ENCODE measurements at regions not wholly inside any gene's neighbourhood (a gene's known extent, or its start where the extent isn't known, plus 50 kb on each side); places are given as distances from the start of the nearest gene placed in this dataset.

- TF ChIP-seq CTCF (conservative IDR thresholded peaks at IDR 0.05 in 1 of 2, IDR thresholded peaks at IDR 0.05 in 1 of 2; ENCODE audit: extremely low read depth in 1 of 2, insufficient read depth in 1 of 2, low read depth in 1 of 2, low read length in 2 of 2): no peak
- no peak for TF ChIP-seq EZH2 (IDR thresholded peaks at IDR 0.05; ENCODE audit: borderline replicate concordance, low read length)
These were observed 229.0 kb upstream of the PAPPA start for GRCh38 chr9:115924669-115924987.

Measured in mammary epithelial cell (primary cell).